ENCODE measurements at regions not wholly inside any gene's neighbourhood (a gene's known extent, or its start where the extent isn't known, plus 50 kb on each side); places are given as distances from the start of the nearest gene placed in this dataset.

GRCh38 chr16:73847090-73847489 is 449.5 kb upstream of the PSMD7 start:
- DNase-seq (ENCODE audit: extremely low spot score, unreplicated experiment) = no peak

DNA sequence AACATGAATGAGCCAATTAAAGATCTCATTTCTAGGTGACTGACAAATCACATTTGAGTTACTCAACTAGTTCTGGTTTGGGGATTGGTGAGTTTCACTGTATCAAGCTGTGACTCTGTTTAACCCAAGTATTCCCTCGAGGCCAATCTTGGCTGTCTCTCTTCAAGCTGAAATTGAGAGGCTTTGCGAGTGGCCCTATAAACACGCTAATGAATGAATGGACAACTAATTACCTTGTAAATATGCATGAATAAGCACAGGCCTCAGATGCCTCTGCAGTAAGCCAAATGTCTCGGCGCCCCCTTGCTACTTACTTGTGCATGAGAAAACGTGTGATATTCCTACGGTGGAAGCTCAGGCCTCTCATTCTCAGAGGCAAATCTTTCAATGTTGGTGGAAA is 450.3 kb upstream of the PSMD7 start:
- Mint-ChIP-seq H3K9me3 (no peaks in the 10 kb centered on the region), H3K27me3 (no peaks in the 10 kb centered on the region), H3K27ac (no peak overlapping the region), H3K36me3 (no peaks in the 10 kb centered on the region), H3K4me3 (no peak overlapping the region), H3K4me1 (ENCODE audit: unreplicated experiment) (peaks cover 8% of the 10 kb centered on the region)
- DNase-seq (ENCODE audit: extremely low spot score, unreplicated experiment) = no peak
- TF ChIP-seq CTCF (conservative IDR thresholded peaks at IDR 0.05) = peak; percentile 17

More at GRCh38 chr16:73847090-73847489, 449.5 kb upstream of the PSMD7 start:
- TF ChIP-seq CTCF (conservative IDR thresholded peaks at IDR 0.05) = no peak
- Mint-ChIP-seq H3K36me3 (no peaks in the 10 kb centered on the region), H3K27ac (no peak overlapping the region), H3K27me3 (no peaks in the 10 kb centered on the region), H3K4me3 (no peak overlapping the region), H3K9me3 (peaks cover under 1% of the 10 kb centered on the region), H3K4me1 (ENCODE audit: unreplicated experiment) (peaks cover 8% of the 10 kb centered on the region)

GRCh38 chr16:73846007-73846330 is 450.6 kb upstream of the PSMD7 start:
- H3K4me1 Mint-ChIP-seq (ENCODE audit: unreplicated experiment) = peaks cover 8% of the 10 kb centered on the region
- TF ChIP-seq CTCF (conservative IDR thresholded peaks at IDR 0.05) = no peak
- no peak overlapping the region for H3K4me3 Mint-ChIP-seq
- no peaks in the 10 kb centered on the region for H3K9me3 Mint-ChIP-seq
- no peak overlapping the region for H3K27ac Mint-ChIP-seq
- no peak for DNase-seq (ENCODE audit: extremely low spot score, unreplicated experiment)
- no peaks in the 10 kb centered on the region for H3K36me3 Mint-ChIP-seq
- H3K27me3 Mint-ChIP-seq = no peaks in the 10 kb centered on the region

DNA sequence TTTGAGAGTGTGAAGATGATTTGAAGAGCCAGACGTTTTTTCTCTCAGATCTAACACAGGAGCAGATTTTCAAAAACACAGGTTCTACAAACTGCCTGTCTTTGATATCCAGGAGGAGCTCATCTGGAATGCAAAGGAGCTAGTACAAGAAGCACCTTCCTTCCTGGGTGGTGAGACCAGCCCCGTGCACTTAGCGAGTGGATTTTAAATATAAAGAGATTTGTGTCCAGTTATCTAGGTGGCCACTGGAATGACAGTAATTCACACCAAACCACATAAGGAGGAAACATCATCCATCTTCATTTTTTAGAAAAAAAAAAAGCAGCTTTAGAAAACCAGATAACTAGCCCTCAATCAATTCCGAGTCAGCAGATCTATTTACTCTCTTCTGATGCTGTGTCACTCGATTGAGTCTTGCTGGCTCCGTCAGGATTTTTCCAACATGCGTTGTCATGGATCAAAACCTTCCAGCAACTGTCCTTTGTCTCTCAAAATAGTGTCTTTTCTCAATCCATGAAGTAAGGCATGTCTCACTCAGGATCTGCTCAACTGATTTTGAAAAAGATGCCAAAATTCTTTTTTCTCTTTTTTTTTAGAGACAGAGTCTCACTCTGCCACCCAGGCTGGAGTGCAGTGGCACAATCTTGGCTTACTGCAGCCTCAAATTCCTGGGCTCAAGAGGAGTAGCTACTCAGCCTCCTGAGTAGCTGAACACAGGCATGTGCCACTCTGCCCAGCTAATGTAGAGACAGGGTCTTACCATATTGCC is 451.2 kb upstream of the PSMD7 start:
- Mint-ChIP-seq H3K27ac (no peak overlapping the region), H3K36me3 (no peaks in the 10 kb centered on the region), H3K27me3 (no peaks in the 10 kb centered on the region), H3K9me3 (no peaks in the 10 kb centered on the region), H3K4me3 (no peak overlapping the region), H3K4me1 (ENCODE audit: unreplicated experiment) (peaks cover 8% of the 10 kb centered on the region)
- DNase-seq (ENCODE audit: extremely low spot score, unreplicated experiment) = no peak
- no peak for TF ChIP-seq CTCF (conservative IDR thresholded peaks at IDR 0.05)

GRCh38 chr16:73840728-73841127 is 455.9 kb upstream of the PSMD7 start:
- H3K27ac Mint-ChIP-seq = no peak overlapping the region

More at GRCh38 chr16:73840728-73841127, 455.9 kb upstream of the PSMD7 start:
- no peak overlapping the region for H3K4me3 Mint-ChIP-seq
- no peaks in the 10 kb centered on the region for H3K4me1 Mint-ChIP-seq (ENCODE audit: unreplicated experiment)
- DNase-seq (ENCODE audit: extremely low spot score, unreplicated experiment) = no peak
- H3K27me3 Mint-ChIP-seq = no peaks in the 10 kb centered on the region
- no peak for TF ChIP-seq CTCF (conservative IDR thresholded peaks at IDR 0.05)
- H3K9me3 Mint-ChIP-seq = peaks cover 8% of the 10 kb centered on the region
- H3K36me3 Mint-ChIP-seq = no peaks in the 10 kb centered on the region
